ENCODE measurements at regions not wholly inside any gene's neighbourhood (a gene's known extent, or its start where the extent isn't known, plus 50 kb on each side); places are given as distances from the start of the nearest gene placed in this dataset.

- H2AFZ ChIP-seq: no peak overlapping the region
These were observed 284.9 kb upstream of the TBC1D5 start for GRCh38 chr3:18027161-18027939.

GRCh38 chr3:18024715-18025114, 282.3 kb upstream of the TBC1D5 start:
- H3K4me2 ChIP-seq (ENCODE audit: unreplicated experiment): no peak overlapping the region
- H3K27ac ChIP-seq: no peak overlapping the region
- in situ Hi-C loops (cut with MboI): no loop called here
- TF ChIP-seq EZH2 (IDR thresholded peaks at IDR 0.05; ENCODE audit: insufficient read depth, poor library complexity, severe bottlenecking): no peak
- TF ChIP-seq EZH2phosphoT487 (IDR thresholded peaks at IDR 0.05; ENCODE audit: insufficient read depth, low read depth): no peak
- H3K9me3 ChIP-seq (ENCODE audit: low read depth): no peaks in the 10 kb centered on the region
- WGBS, 2 experiments (ENCODE audit: low coverage in 1 of 2, low lambda C conversion rate in 2 of 2, missing lambda C conversion rate in 2 of 2): 48 to 49% methylated on average over 3 of the region's 3 CpGs
- H3F3A ChIP-seq (ENCODE audit: insufficient read depth): no peaks in the 10 kb centered on the region
- no peak for DNase-seq
- no peak overlapping the region for H3K9ac ChIP-seq
- H3K4me3 ChIP-seq: no peak overlapping the region
- no peaks in the 10 kb centered on the region for H4K20me1 ChIP-seq (ENCODE audit: insufficient read depth)
- no peaks in the 10 kb centered on the region for H3K36me3 ChIP-seq (ENCODE audit: low read depth)
- no peaks in the 10 kb centered on the region for H3K79me2 ChIP-seq (ENCODE audit: insufficient read depth)
- H2AFZ ChIP-seq: no peak overlapping the region
- H3K9me2 ChIP-seq (ENCODE audit: insufficient read depth): no peaks in the 10 kb centered on the region
- H3K27me3 ChIP-seq (replicated peaks; ENCODE audit: insufficient read depth): peaks cover 22% of the 10 kb centered on the region
- H3K4me1 ChIP-seq (ENCODE audit: insufficient read depth): no peaks in the 10 kb centered on the region

More at GRCh38 chr3:18027161-18027939, 284.9 kb upstream of the TBC1D5 start:
- 50 to 55% methylated on average over 9 of the region's 9 CpGs for WGBS, 2 experiments (ENCODE audit: low coverage in 1 of 2, low lambda C conversion rate in 2 of 2, missing lambda C conversion rate in 2 of 2)
- Histone ChIP-seq H3K4me1 (ENCODE audit: insufficient read depth) (no peaks in the 10 kb centered on the region), H3K36me3 (ENCODE audit: low read depth) (no peaks in the 10 kb centered on the region), H3K79me2 (ENCODE audit: insufficient read depth) (no peaks in the 10 kb centered on the region), H4K20me1 (ENCODE audit: insufficient read depth) (no peaks in the 10 kb centered on the region), H3K4me3 (no peak overlapping the region), H3K9me2 (ENCODE audit: insufficient read depth) (no peaks in the 10 kb centered on the region), H3K9me3 (ENCODE audit: low read depth) (no peaks in the 10 kb centered on the region), H3K4me2 (ENCODE audit: unreplicated experiment) (no peak overlapping the region), H3K9ac (no peak overlapping the region), H3K27ac (no peak overlapping the region), H3F3A (ENCODE audit: insufficient read depth) (no peaks in the 10 kb centered on the region), H3K27me3 (replicated peaks; ENCODE audit: insufficient read depth) (0 out of 2 replicates have a peak, but pooled peaks cover 9% of the 10 kb centered on the region)
- in situ Hi-C loops (cut with MboI): no loop called here
- peak; percentile 4 for DNase-seq
- TF ChIP-seq EZH2 (IDR thresholded peaks at IDR 0.05; ENCODE audit: insufficient read depth, poor library complexity, severe bottlenecking): no peak
- TF ChIP-seq EZH2phosphoT487 (IDR thresholded peaks at IDR 0.05; ENCODE audit: insufficient read depth, low read depth): no peak

- TF ChIP-seq EZH2 (IDR thresholded peaks at IDR 0.05; ENCODE audit: insufficient read depth, poor library complexity, severe bottlenecking) (peak; percentile 35), EZH2phosphoT487 (IDR thresholded peaks at IDR 0.05; ENCODE audit: insufficient read depth, low read depth) (no peak)
- Histone ChIP-seq H2AFZ (no peak overlapping the region), H3K27me3 (replicated peaks; ENCODE audit: insufficient read depth) (peaks cover 45% of the 10 kb centered on the region), H3K9me2 (ENCODE audit: insufficient read depth) (no peaks in the 10 kb centered on the region), H3K9ac (no peak overlapping the region), H3K79me2 (ENCODE audit: insufficient read depth) (no peaks in the 10 kb centered on the region), H3K4me2 (ENCODE audit: unreplicated experiment) (no peak overlapping the region), H3K4me3 (no peak overlapping the region), H4K20me1 (ENCODE audit: insufficient read depth) (no peaks in the 10 kb centered on the region), H3K27ac (no peak overlapping the region), H3K36me3 (ENCODE audit: low read depth) (no peaks in the 10 kb centered on the region), H3F3A (ENCODE audit: insufficient read depth) (no peaks in the 10 kb centered on the region), H3K4me1 (ENCODE audit: insufficient read depth) (no peaks in the 10 kb centered on the region), H3K9me3 (ENCODE audit: low read depth) (no peaks in the 10 kb centered on the region)
- no peak for DNase-seq
- 2 to 3% methylated on average over 4 of the region's 4 CpGs for WGBS, 2 experiments (ENCODE audit: low coverage in 1 of 2, low lambda C conversion rate in 2 of 2, missing lambda C conversion rate in 2 of 2)
- in situ Hi-C loops (cut with MboI): no loop called here
These were observed 276.7 kb upstream of the TBC1D5 start for GRCh38 chr3:18019161-18019495.

GRCh38 chr3:18018491-18019160, 276.2 kb upstream of the TBC1D5 start:
- no peak for DNase-seq
- WGBS, 2 experiments (ENCODE audit: low coverage in 1 of 2, low lambda C conversion rate in 2 of 2, missing lambda C conversion rate in 2 of 2): 17 to 18% methylated on average over 5 of the region's 5 CpGs
- no peaks in the 10 kb centered on the region for H3K4me1 ChIP-seq (ENCODE audit: insufficient read depth)

More at GRCh38 chr3:18018491-18019160, 276.2 kb upstream of the TBC1D5 start:
- Histone ChIP-seq H3K9me2 (ENCODE audit: insufficient read depth) (no peaks in the 10 kb centered on the region), H4K20me1 (ENCODE audit: insufficient read depth) (no peaks in the 10 kb centered on the region), H3K4me3 (no peak overlapping the region), H3K9me3 (ENCODE audit: low read depth) (no peaks in the 10 kb centered on the region), H3F3A (ENCODE audit: insufficient read depth) (no peaks in the 10 kb centered on the region), H2AFZ (no peak overlapping the region), H3K27ac (no peak overlapping the region), H3K27me3 (replicated peaks; ENCODE audit: insufficient read depth) (peaks cover 42% of the 10 kb centered on the region), H3K4me2 (ENCODE audit: unreplicated experiment) (no peak overlapping the region), H3K79me2 (ENCODE audit: insufficient read depth) (no peaks in the 10 kb centered on the region), H3K9ac (no peak overlapping the region), H3K36me3 (ENCODE audit: low read depth) (no peaks in the 10 kb centered on the region)
- TF ChIP-seq EZH2phosphoT487 (IDR thresholded peaks at IDR 0.05; ENCODE audit: insufficient read depth, low read depth) (no peak), EZH2 (IDR thresholded peaks at IDR 0.05; ENCODE audit: insufficient read depth, poor library complexity, severe bottlenecking) (no peak)
- in situ Hi-C loops (cut with MboI): no loop called here
